ENCODE measurements at regions not wholly inside any gene's neighbourhood (a gene's known extent, or its start where the extent isn't known, plus 50 kb on each side); places are given as distances from the start of the nearest gene placed in this dataset.

GRCh38 chr20:20812136-20812535 is 99.7 kb upstream of the RALGAPA2 start:
- peaks cover 29% of the 10 kb centered on the region for H3K4me1 ChIP-seq (ENCODE audit: insufficient read depth, low read length)
- no peak overlapping the region for H3K4me3 ChIP-seq (ENCODE audit: low read length)
- H3K27me3 ChIP-seq (ENCODE audit: insufficient read depth, low read length), result no peaks in the 10 kb centered on the region
- no peak overlapping the region for H3K27ac ChIP-seq (ENCODE audit: low read depth, low read length)
- 95% methylated on average over 5 of the region's 5 CpGs for WGBS
- no peak overlapping the region for H3K9ac ChIP-seq (ENCODE audit: low read depth, low read length)
- no peaks in the 10 kb centered on the region for H3K9me3 ChIP-seq (ENCODE audit: insufficient read depth, low read depth, low read length)
- no peaks in the 10 kb centered on the region for H3K36me3 ChIP-seq (ENCODE audit: insufficient read depth, low read length)

GRCh38 chr20:20808016-20808415 is 95.6 kb upstream of the RALGAPA2 start:
- Histone ChIP-seq H3K36me3 (ENCODE audit: insufficient read depth, low read length) (no peaks in the 10 kb centered on the region), H3K9me3 (ENCODE audit: insufficient read depth, low read depth, low read length) (peaks cover 8% of the 10 kb centered on the region), H3K4me1 (ENCODE audit: insufficient read depth, low read length) (peaks cover 8% of the 10 kb centered on the region), H3K27me3 (ENCODE audit: insufficient read depth, low read length) (no peaks in the 10 kb centered on the region), H3K27ac (ENCODE audit: low read depth, low read length) (no peak overlapping the region), H3K4me3 (ENCODE audit: low read length) (no peak overlapping the region), H3K9ac (ENCODE audit: low read depth, low read length) (no peak overlapping the region)
- 94% methylated on average over 3 of the region's 4 CpGs for WGBS

GRCh38 chr20:20806121-20807095 is 94.0 kb upstream of the RALGAPA2 start:
- Histone ChIP-seq H3K9me3 (ENCODE audit: insufficient read depth, low read depth, low read length) (peaks cover 8% of the 10 kb centered on the region), H3K36me3 (ENCODE audit: insufficient read depth, low read length) (no peaks in the 10 kb centered on the region), H3K4me1 (ENCODE audit: insufficient read depth, low read length) (peaks cover 8% of the 10 kb centered on the region), H3K27ac (ENCODE audit: low read depth, low read length) (no peak overlapping the region), H3K9ac (ENCODE audit: low read depth, low read length) (no peak overlapping the region), H3K27me3 (ENCODE audit: insufficient read depth, low read length) (no peaks in the 10 kb centered on the region), H3K4me3 (ENCODE audit: low read length) (no peak overlapping the region)
- 79% methylated on average over 9 of the region's 12 CpGs for WGBS

- Histone ChIP-seq H3K4me1 (ENCODE audit: insufficient read depth, low read length) (peaks cover 8% of the 10 kb centered on the region), H3K9me3 (ENCODE audit: insufficient read depth, low read depth, low read length) (peaks cover 8% of the 10 kb centered on the region), H3K9ac (ENCODE audit: low read depth, low read length) (no peak overlapping the region), H3K27me3 (ENCODE audit: insufficient read depth, low read length) (no peaks in the 10 kb centered on the region), H3K27ac (ENCODE audit: low read depth, low read length) (no peak overlapping the region), H3K4me3 (ENCODE audit: low read length) (no peak overlapping the region), H3K36me3 (ENCODE audit: insufficient read depth, low read length) (no peaks in the 10 kb centered on the region)
- 92% methylated on average over 3 of the region's 3 CpGs for WGBS
Observed at GRCh38 chr20:20803011-20803410, 90.6 kb upstream of the RALGAPA2 start.

- Histone ChIP-seq H3K4me1 (ENCODE audit: insufficient read depth, low read length) (peaks cover 8% of the 10 kb centered on the region), H3K9me3 (ENCODE audit: insufficient read depth, low read depth, low read length) (peaks cover 8% of the 10 kb centered on the region), H3K36me3 (ENCODE audit: insufficient read depth, low read length) (no peaks in the 10 kb centered on the region), H3K4me3 (ENCODE audit: low read length) (no peak overlapping the region), H3K27me3 (ENCODE audit: insufficient read depth, low read length) (no peaks in the 10 kb centered on the region), H3K9ac (ENCODE audit: low read depth, low read length) (no peak overlapping the region), H3K27ac (ENCODE audit: low read depth, low read length) (no peak overlapping the region)
- WGBS, result 94% methylated on average over 3 of the region's 3 CpGs
Observed at GRCh38 chr20:20802328-20802727, 89.9 kb upstream of the RALGAPA2 start.

- Histone ChIP-seq H3K27ac (ENCODE audit: low read depth, low read length) (no peak overlapping the region), H3K36me3 (ENCODE audit: insufficient read depth, low read length) (no peaks in the 10 kb centered on the region), H3K4me3 (ENCODE audit: low read length) (no peak overlapping the region), H3K9me3 (ENCODE audit: insufficient read depth, low read depth, low read length) (peaks cover 5% of the 10 kb centered on the region), H3K27me3 (ENCODE audit: insufficient read depth, low read length) (no peaks in the 10 kb centered on the region), H3K9ac (ENCODE audit: low read depth, low read length) (no peak overlapping the region), H3K4me1 (ENCODE audit: insufficient read depth, low read length) (no peaks in the 10 kb centered on the region)
- 91% methylated on average over 6 of the region's 6 CpGs for WGBS
Observed at GRCh38 chr20:20799716-20800312, 87.4 kb upstream of the RALGAPA2 start.

- H3K4me1 ChIP-seq (ENCODE audit: insufficient read depth, low read length), result no peaks in the 10 kb centered on the region
- 84% methylated on average over 14 of the region's 14 CpGs for WGBS
- no peaks in the 10 kb centered on the region for H3K9me3 ChIP-seq (ENCODE audit: insufficient read depth, low read depth, low read length)
Observed at GRCh38 chr20:20797521-20798310, 85.3 kb upstream of the RALGAPA2 start.

GRCh38 chr20:20796766-20797440 is 84.5 kb upstream of the RALGAPA2 start:
- Histone ChIP-seq H3K9me3 (ENCODE audit: insufficient read depth, low read depth, low read length) (no peaks in the 10 kb centered on the region), H3K27ac (ENCODE audit: low read depth, low read length) (no peak overlapping the region), H3K4me1 (ENCODE audit: insufficient read depth, low read length) (no peaks in the 10 kb centered on the region), H3K4me3 (ENCODE audit: low read length) (no peak overlapping the region), H3K27me3 (ENCODE audit: insufficient read depth, low read length) (no peaks in the 10 kb centered on the region), H3K36me3 (ENCODE audit: insufficient read depth, low read length) (no peaks in the 10 kb centered on the region), H3K9ac (ENCODE audit: low read depth, low read length) (no peak overlapping the region)
- 94% methylated on average over 18 of the region's 18 CpGs for WGBS

More at GRCh38 chr20:20797521-20798310, 85.3 kb upstream of the RALGAPA2 start:
- Histone ChIP-seq H3K9ac (ENCODE audit: low read depth, low read length) (no peak overlapping the region), H3K27ac (ENCODE audit: low read depth, low read length) (no peak overlapping the region), H3K4me3 (ENCODE audit: low read length) (no peak overlapping the region), H3K27me3 (ENCODE audit: insufficient read depth, low read length) (no peaks in the 10 kb centered on the region), H3K36me3 (ENCODE audit: insufficient read depth, low read length) (no peaks in the 10 kb centered on the region)

GRCh38 chr20:20795721-20796120 is 83.3 kb upstream of the RALGAPA2 start:
- no peaks in the 10 kb centered on the region for H3K27me3 ChIP-seq (ENCODE audit: insufficient read depth, low read length)
- no peaks in the 10 kb centered on the region for H3K36me3 ChIP-seq (ENCODE audit: insufficient read depth, low read length)
- H3K4me1 ChIP-seq (ENCODE audit: insufficient read depth, low read length), result no peaks in the 10 kb centered on the region
- H3K9ac ChIP-seq (ENCODE audit: low read depth, low read length), result no peak overlapping the region
- H3K9me3 ChIP-seq (ENCODE audit: insufficient read depth, low read depth, low read length), result no peaks in the 10 kb centered on the region
- H3K27ac ChIP-seq (ENCODE audit: low read depth, low read length), result no peak overlapping the region
- H3K4me3 ChIP-seq (ENCODE audit: low read length), result no peak overlapping the region
- WGBS, result 90% methylated on average over 5 of the region's 5 CpGs

- no peak overlapping the region for H3K27ac ChIP-seq (ENCODE audit: low read depth, low read length)
- no peaks in the 10 kb centered on the region for H3K36me3 ChIP-seq (ENCODE audit: insufficient read depth, low read length)
- no peaks in the 10 kb centered on the region for H3K9me3 ChIP-seq (ENCODE audit: insufficient read depth, low read depth, low read length)
- H3K4me1 ChIP-seq (ENCODE audit: insufficient read depth, low read length), result no peaks in the 10 kb centered on the region
- no peak overlapping the region for H3K9ac ChIP-seq (ENCODE audit: low read depth, low read length)
- no peaks in the 10 kb centered on the region for H3K27me3 ChIP-seq (ENCODE audit: insufficient read depth, low read length)
- 86% methylated on average over 3 of the region's 3 CpGs for WGBS
- no peak overlapping the region for H3K4me3 ChIP-seq (ENCODE audit: low read length)
Observed at GRCh38 chr20:20795119-20795518, 82.7 kb upstream of the RALGAPA2 start.
